GM12878 (cell line): ENCODE measurements at regions not wholly inside any gene's neighbourhood (a gene's known extent, or its start where the extent isn't known, plus 50 kb on each side); places are given as distances from the start of the nearest gene placed in this dataset.

Experiments
- ESRRA ChIP-seq: IDR thresholded peaks from 2 replicates; pipeline ENCODE4 v1.6.1; 2012; ENCODE audit warnings: mild to moderate bottlenecking, low read length, improper control_type of control experiment
- NFYB ChIP-seq: IDR thresholded peaks from 2 replicates; pipeline ENCODE4 v1.6.1; 2011; ENCODE audit warnings: low read depth, mild to moderate bottlenecking, low read length, improper control_type of control experiment, moderate library complexity; ENCODE audit not compliant: insufficient read depth
- RFX5 ChIP-seq: IDR thresholded peaks from 2 replicates; pipeline ENCODE4 v1.6.1; 2011; ENCODE audit warnings: low read depth, low read length, improper control_type of control experiment
- SIX5 ChIP-seq: IDR thresholded peaks from 2 replicates; pipeline ENCODE4 v1.6.1; 2011; ENCODE audit warnings: mild to moderate bottlenecking, low read depth, low read length, moderate library complexity; ENCODE audit not compliant: severe bottlenecking
- TCF12 ChIP-seq: IDR thresholded peaks from 2 replicates; pipeline ENCODE4 v1.6.1; 2011; ENCODE audit warnings: low read depth, mild to moderate bottlenecking, low read length
- ZNF274 ChIP-seq: IDR thresholded peaks from one replicate; pipeline ENCODE4 v1.8.0; 2011; ENCODE audit not compliant: insufficient read length, insufficient read depth
- ZZZ3 ChIP-seq: IDR thresholded peaks from 2 replicates; pipeline ENCODE4 v1.6.1; 2011; ENCODE audit warnings: low read depth; ENCODE audit not compliant: control insufficient read depth, insufficient read length
- TF ChIP-seq, protein P1 (sequence below), 3 experiments: IDR thresholded peaks in 2 of 3; conservative IDR thresholded peaks in 1 of 3; 2 replicates each; pipeline ENCODE4 v1.5.1; 2011; ENCODE audit warnings: low read depth in 3 of 3, low read length in 3 of 3, mild to moderate bottlenecking in 3 of 3, control low read depth in 2 of 3, moderate library complexity in 2 of 3, inconsistent platforms in 1 of 3, mixed read lengths in 1 of 3; ENCODE audit not compliant: control insufficient read depth in 2 of 3, insufficient read depth in 1 of 3; ENCODE audit errors: extremely low read depth in 1 of 3
- TF ChIP-seq, protein P2 (sequence below): fragments of 150-350 bp; IDR thresholded peaks from 2 replicates; pipeline ENCODE4 v1.6.1; 2016; ENCODE audit warnings: low read depth, low read length
- TF ChIP-seq, protein P3 (sequence below): fragments of 450-650 bp; IDR thresholded peaks from 2 replicates; pipeline ENCODE4 v1.6.1; 2016; ENCODE audit warnings: mild to moderate bottlenecking, moderate library complexity, borderline replicate concordance
- TF ChIP-seq, protein P4 (sequence below): IDR thresholded peaks from 2 replicates; pipeline ENCODE4 v1.6.1; 2011; ENCODE audit warnings: low read depth, mild to moderate bottlenecking, low read length, moderate library complexity, borderline replicate concordance; ENCODE audit errors: extremely low read depth

DNA sequence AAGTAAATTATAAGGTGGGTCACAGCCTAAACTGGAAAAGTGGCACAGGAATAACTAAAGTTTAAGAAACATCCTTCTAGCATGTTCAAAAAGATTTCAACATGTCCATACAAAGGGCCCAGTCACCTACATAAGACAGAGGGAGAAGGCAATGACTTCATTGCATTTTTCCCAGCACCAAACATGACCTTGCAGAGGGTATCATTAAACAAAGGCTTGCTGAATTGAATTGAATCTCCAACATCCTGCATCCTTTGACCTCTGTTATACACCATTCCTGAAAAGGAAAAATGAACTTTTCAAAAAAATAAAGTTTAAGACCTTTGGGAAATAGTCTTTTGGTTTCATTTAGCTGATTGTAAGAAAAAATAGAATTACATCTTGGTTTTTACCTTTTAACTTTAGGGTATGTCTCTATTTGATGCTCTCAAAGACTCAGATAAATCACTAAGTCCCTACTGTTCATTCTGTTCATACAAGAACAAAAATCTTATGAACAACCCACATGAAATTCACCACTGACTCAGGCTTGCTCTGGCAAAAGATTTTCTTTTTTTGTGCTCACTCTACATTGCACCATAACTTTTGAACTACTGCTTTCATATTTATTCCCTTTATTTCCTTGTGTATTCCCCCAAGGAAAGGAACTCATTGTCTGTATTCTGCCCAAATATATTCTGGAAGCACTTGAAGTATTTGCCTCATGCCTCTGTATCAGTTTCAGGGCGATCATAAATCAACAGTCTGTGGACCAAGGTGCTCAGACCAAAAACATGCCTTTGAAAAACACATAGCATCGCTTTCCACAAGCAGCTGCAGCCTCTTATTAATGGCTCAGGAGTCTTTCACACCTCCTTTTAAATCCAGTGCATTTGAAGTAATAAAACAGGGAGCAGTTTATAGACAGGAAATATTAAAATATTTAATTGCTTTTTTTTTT, 121.7 kb downstream of the DUSP6 start:
- TF ChIP-seq, protein P1, sequence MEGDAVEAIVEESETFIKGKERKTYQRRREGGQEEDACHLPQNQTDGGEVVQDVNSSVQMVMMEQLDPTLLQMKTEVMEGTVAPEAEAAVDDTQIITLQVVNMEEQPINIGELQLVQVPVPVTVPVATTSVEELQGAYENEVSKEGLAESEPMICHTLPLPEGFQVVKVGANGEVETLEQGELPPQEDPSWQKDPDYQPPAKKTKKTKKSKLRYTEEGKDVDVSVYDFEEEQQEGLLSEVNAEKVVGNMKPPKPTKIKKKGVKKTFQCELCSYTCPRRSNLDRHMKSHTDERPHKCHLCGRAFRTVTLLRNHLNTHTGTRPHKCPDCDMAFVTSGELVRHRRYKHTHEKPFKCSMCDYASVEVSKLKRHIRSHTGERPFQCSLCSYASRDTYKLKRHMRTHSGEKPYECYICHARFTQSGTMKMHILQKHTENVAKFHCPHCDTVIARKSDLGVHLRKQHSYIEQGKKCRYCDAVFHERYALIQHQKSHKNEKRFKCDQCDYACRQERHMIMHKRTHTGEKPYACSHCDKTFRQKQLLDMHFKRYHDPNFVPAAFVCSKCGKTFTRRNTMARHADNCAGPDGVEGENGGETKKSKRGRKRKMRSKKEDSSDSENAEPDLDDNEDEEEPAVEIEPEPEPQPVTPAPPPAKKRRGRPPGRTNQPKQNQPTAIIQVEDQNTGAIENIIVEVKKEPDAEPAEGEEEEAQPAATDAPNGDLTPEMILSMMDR (IDR thresholded peaks at IDR 0.05 in 2 of 3, conservative IDR thresholded peaks at IDR 0.05 in 1 of 3; ENCODE audit: control insufficient read depth in 2 of 3, extremely low read depth in 1 of 3, insufficient read depth in 1 of 3, low read depth in 3 of 3, low read length in 3 of 3): no peak
- no peak for TF ChIP-seq SIX5
- TF ChIP-seq ZNF274: no peak
- TF ChIP-seq, protein P2, sequence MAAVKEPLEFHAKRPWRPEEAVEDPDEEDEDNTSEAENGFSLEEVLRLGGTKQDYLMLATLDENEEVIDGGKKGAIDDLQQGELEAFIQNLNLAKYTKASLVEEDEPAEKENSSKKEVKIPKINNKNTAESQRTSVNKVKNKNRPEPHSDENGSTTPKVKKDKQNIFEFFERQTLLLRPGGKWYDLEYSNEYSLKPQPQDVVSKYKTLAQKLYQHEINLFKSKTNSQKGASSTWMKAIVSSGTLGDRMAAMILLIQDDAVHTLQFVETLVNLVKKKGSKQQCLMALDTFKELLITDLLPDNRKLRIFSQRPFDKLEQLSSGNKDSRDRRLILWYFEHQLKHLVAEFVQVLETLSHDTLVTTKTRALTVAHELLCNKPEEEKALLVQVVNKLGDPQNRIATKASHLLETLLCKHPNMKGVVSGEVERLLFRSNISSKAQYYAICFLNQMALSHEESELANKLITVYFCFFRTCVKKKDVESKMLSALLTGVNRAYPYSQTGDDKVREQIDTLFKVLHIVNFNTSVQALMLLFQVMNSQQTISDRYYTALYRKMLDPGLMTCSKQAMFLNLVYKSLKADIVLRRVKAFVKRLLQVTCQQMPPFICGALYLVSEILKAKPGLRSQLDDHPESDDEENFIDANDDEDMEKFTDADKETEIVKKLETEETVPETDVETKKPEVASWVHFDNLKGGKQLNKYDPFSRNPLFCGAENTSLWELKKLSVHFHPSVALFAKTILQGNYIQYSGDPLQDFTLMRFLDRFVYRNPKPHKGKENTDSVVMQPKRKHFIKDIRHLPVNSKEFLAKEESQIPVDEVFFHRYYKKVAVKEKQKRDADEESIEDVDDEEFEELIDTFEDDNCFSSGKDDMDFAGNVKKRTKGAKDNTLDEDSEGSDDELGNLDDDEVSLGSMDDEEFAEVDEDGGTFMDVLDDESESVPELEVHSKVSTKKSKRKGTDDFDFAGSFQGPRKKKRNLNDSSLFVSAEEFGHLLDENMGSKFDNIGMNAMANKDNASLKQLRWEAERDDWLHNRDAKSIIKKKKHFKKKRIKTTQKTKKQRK: no peak
- TF ChIP-seq ZZZ3: no peak
- TF ChIP-seq NFYB: no peak
- TF ChIP-seq, protein P3, sequence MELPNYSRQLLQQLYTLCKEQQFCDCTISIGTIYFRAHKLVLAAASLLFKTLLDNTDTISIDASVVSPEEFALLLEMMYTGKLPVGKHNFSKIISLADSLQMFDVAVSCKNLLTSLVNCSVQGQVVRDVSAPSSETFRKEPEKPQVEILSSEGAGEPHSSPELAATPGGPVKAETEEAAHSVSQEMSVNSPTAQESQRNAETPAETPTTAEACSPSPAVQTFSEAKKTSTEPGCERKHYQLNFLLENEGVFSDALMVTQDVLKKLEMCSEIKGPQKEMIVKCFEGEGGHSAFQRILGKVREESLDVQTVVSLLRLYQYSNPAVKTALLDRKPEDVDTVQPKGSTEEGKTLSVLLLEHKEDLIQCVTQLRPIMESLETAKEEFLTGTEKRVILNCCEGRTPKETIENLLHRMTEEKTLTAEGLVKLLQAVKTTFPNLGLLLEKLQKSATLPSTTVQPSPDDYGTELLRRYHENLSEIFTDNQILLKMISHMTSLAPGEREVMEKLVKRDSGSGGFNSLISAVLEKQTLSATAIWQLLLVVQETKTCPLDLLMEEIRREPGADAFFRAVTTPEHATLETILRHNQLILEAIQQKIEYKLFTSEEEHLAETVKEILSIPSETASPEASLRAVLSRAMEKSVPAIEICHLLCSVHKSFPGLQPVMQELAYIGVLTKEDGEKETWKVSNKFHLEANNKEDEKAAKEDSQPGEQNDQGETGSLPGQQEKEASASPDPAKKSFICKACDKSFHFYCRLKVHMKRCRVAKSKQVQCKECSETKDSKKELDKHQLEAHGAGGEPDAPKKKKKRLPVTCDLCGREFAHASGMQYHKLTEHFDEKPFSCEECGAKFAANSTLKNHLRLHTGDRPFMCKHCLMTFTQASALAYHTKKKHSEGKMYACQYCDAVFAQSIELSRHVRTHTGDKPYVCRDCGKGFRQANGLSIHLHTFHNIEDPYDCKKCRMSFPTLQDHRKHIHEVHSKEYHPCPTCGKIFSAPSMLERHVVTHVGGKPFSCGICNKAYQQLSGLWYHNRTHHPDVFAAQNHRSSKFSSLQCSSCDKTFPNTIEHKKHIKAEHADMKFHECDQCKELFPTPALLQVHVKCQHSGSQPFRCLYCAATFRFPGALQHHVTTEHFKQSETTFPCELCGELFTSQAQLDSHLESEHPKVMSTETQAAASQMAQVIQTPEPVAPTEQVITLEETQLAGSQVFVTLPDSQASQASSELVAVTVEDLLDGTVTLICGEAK: no peak
- TF ChIP-seq TCF12: no peak
- TF ChIP-seq RFX5: no peak
- TF ChIP-seq ESRRA: no peak
- TF ChIP-seq, protein P4, sequence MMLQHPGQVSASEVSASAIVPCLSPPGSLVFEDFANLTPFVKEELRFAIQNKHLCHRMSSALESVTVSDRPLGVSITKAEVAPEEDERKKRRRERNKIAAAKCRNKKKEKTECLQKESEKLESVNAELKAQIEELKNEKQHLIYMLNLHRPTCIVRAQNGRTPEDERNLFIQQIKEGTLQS: no peak
